SKM-1 treated with dmso at 0.1 percent for 144 hours (cell line): ENCODE measurements at regions not wholly inside any gene's neighbourhood (a gene's known extent, or its start where the extent isn't known, plus 50 kb on each side); places are given as distances from the start of the nearest gene placed in this dataset.

Experiments
- DNase-seq: peaks from one replicate; lab custom pipeline; 2025; ENCODE audit not compliant: unreplicated experiment; lab: John Stamatoyannopoulos, UW

GRCh38 chr16:55041540-55042234 is 111.0 kb downstream of the IRX5 start:
- DNase-seq: no peak

GRCh38 chr16:55042556-55043432 is 112.1 kb downstream of the IRX5 start:
- no peak for DNase-seq

- DNase-seq: no peak
Observed at GRCh38 chr16:55043499-55043898, 112.8 kb downstream of the IRX5 start.

- DNase-seq: no peak
Observed at GRCh38 chr16:55044201-55044975, 113.7 kb downstream of the IRX5 start.

- no peak for DNase-seq
Observed at GRCh38 chr16:55045329-55045728, 114.7 kb downstream of the IRX5 start.

- DNase-seq: no peak
Observed at GRCh38 chr16:55045756-55046460, 115.2 kb downstream of the IRX5 start.

- DNase-seq: no peak
Observed at GRCh38 chr16:55046513-55046912, 115.8 kb downstream of the IRX5 start.

- no peak for DNase-seq
Observed at GRCh38 chr16:55046916-55047315, 116.3 kb downstream of the IRX5 start.

GRCh38 chr16:55047331-55047730 is 116.7 kb downstream of the IRX5 start:
- DNase-seq: no peak

- DNase-seq: no peak
Observed at GRCh38 chr16:55047903-55048497, 117.3 kb downstream of the IRX5 start.

GRCh38 chr16:55048745-55049144 is 118.1 kb downstream of the IRX5 start:
- DNase-seq: no peak

- DNase-seq: no peak
Observed at GRCh38 chr16:55051571-55052347, 121.1 kb downstream of the IRX5 start.

GRCh38 chr16:55052348-55052734 is 121.7 kb downstream of the IRX5 start:
- no peak for DNase-seq

GRCh38 chr16:55052741-55053415 is 122.2 kb downstream of the IRX5 start:
- no peak for DNase-seq

GRCh38 chr16:55055262-55055661 is 124.6 kb downstream of the IRX5 start:
- no peak for DNase-seq

- DNase-seq: no peak
Observed at GRCh38 chr16:55056585-55057401, 126.1 kb downstream of the IRX5 start.

- DNase-seq: no peak
Observed at GRCh38 chr16:55057866-55058265, 127.2 kb downstream of the IRX5 start.

GRCh38 chr16:55058576-55058975 is 127.9 kb downstream of the IRX5 start:
- no peak for DNase-seq
